ENCODE measurements at regions not wholly inside any gene's neighbourhood (a gene's known extent, or its start where the extent isn't known, plus 50 kb on each side); places are given as distances from the start of the nearest gene placed in this dataset.

- TF ChIP-seq ZSCAN16 (tag by site-specific recombination; IDR thresholded peaks at IDR 0.05) = no peak
- TF ChIP-seq ZNF792 (tag by site-specific recombination; IDR thresholded peaks at IDR 0.05) = no peak
- no peak for TF ChIP-seq ZNF561 (tag by site-specific recombination; IDR thresholded peaks at IDR 0.05; ENCODE audit: borderline replicate concordance)
- no peak for TF ChIP-seq CTCF (tag by site-specific recombination; IDR thresholded peaks at IDR 0.05)
- no peak for TF ChIP-seq ZNF280D (tag by site-specific recombination; IDR thresholded peaks at IDR 0.05)
- TF ChIP-seq ZNF660 (tag by site-specific recombination; IDR thresholded peaks at IDR 0.05) = no peak
- no peak for TF ChIP-seq ZBTB17 (tag by site-specific recombination; IDR thresholded peaks at IDR 0.05)
- no peak for TF ChIP-seq OSR2 (tag by site-specific recombination; IDR thresholded peaks at IDR 0.05)
- no peak for TF ChIP-seq ZNF23 (tag by site-specific recombination; IDR thresholded peaks at IDR 0.05; ENCODE audit: borderline replicate concordance)
- TF ChIP-seq ZNF843 (tag by site-specific recombination; IDR thresholded peaks at IDR 0.05) = no peak
- no peak for TF ChIP-seq YY1 (tag by site-specific recombination; IDR thresholded peaks at IDR 0.05)
These were observed 164.4 kb upstream of the PRPS1L1 start for GRCh38 chr7:18191862-18192625.
